NCI-H345 treated with DMSO at 0.1 percent for 48 hours (cell line): ENCODE measurements at regions not wholly inside any gene's neighbourhood (a gene's known extent, or its start where the extent isn't known, plus 50 kb on each side); places are given as distances from the start of the nearest gene placed in this dataset.
"Not testable (repeated sequence)": the region's sequence is repeated elsewhere in the genome, so short reads cannot be mapped to it uniquely, and the experiment has no call there.

Source experiments
- DNase-seq: peaks from one replicate; lab custom pipeline; 2025; ENCODE audit not compliant: unreplicated experiment; lab: John Stamatoyannopoulos, UW

DNA sequence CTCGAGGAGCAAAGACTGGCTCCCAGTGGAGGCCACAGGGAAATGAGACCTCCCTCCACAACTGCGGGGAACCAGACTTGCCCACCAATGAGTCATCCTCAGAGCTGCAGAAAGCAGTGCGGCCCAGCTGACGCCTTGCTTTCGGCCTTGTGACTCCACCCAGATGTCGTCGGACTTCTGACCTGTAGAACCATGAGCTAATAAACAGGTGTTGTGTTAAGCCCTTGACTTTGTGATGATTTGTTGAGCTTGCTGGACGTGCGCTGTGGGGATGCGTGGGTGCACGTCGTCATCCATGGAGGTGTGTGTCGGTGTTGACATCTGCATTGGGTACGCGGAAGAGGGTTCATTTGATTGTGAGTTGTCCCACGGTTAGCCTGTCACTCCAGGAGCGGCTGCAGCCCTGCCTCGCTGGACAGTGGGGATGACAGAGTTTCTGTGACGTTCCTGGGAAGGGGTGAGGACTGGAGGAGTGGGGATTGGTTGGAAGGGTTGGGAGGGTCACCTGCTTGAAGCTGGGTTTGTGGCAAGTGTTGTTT is 154.1 kb downstream of the SH3BP4 start:
- DNase-seq, result no peak

DNA sequence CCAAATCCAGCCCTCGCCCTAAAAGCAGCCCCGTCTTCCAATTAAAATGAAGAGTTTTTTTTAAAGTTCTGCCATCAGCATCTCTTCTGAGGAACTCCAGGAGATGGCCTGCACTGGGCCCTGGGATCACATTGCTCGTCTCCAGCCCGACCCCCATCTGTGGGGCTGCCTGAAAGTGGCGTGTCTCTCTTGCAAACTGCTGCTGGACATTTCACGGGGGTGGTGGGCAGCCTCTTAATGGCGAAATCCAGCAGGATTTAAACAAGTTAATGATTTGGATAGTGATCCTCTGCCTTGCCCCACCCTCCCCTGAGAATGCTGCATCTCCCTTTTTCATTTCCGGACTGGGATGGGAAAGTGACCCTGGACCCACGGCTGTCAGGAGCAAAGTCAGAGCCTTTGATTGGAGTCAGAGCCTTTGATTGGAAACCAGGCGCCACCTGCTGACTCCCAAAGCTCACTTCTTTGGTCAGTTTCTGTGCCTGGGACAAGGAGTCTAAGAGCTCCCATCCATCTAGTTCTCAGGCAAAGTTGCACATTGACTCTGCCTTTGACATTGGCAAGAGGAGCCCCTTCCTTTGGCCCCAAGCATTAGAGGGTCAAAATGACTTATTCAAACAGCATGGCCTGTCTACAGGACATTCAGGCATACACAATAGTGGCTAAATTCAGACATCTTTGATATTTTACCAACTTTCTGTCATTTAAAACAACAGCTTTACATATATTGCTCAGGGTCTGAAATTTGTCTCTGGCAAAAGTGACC is 155.2 kb downstream of the SH3BP4 start:
- peak; percentile 56 for DNase-seq

DNA sequence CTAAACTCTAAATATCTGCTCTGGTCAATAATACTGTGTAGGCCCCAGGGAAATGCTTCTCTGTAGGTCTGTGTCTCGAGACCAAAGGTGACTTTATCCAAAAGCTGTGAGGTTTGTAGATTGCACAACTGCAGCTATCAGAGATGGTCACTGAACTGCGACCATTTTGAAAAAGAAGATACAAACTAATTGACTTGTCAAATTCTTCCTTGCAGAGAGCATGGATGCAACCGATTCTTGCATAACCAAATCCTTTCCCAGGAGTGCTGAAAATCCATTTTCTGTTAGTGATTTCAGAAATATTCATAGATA is 155.8 kb downstream of the SH3BP4 start:
- no peak for DNase-seq

DNA sequence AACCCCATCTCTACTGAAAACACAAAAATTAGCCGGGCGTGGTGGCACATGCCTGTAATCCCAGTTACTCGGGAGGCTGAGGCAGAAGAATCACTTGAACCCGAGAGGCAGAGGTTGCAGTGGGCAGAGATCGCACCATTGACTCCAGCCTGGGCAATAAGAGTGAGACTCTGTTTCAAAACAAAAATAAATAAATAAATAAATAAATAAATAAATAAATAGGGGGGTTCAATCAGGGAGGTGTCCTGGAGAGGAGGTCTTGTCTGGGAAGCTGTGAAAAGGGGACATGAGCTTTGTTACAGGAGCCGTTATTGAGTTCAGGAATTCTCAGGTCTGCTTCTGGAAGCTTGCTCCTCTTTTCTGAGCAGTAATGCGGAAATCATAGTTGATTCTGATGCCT is 157.7 kb downstream of the SH3BP4 start:
- DNase-seq, result not testable (repeated sequence)

DNA sequence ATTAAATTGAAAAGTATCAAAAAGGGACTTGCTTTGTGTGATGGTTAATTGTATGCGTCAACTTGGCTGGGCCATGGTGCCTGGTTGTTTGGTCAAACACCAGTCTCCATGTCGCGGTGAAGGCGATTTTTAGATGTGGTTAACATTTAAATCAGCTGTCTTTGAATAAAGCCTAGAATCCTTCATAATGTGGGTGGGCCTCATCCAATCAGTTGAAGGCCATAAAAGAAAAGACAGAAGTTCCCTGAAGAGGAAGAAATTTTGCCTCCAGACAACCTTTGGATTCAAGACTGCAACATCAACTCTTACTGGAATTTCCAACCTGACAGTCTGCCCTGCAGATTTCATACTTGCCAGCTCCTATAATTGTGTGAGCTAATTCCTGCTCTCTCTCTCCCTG is 160.5 kb downstream of the SH3BP4 start:
- DNase-seq, result no peak

DNA sequence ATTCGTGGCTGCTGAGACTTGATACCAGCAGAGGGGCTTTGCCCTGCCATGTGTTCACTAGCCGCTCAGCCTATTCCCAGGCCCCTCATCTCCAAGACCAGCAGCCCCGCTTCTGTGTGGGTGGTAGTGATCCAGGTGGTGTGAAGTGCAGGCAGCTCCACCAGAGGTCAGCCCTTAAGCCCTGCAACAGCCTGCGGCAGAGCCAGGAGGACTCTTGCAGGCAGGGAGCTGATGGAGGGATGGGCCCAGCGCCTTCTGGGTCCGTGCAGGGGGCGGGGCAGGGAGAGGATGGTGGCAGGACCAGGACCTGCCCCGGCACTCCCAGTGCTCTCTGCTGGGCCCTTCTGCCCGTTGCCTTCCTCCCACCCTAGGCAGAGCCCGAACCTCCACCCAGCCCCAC is 162.0 kb downstream of the SH3BP4 start:
- no peak for DNase-seq

DNA sequence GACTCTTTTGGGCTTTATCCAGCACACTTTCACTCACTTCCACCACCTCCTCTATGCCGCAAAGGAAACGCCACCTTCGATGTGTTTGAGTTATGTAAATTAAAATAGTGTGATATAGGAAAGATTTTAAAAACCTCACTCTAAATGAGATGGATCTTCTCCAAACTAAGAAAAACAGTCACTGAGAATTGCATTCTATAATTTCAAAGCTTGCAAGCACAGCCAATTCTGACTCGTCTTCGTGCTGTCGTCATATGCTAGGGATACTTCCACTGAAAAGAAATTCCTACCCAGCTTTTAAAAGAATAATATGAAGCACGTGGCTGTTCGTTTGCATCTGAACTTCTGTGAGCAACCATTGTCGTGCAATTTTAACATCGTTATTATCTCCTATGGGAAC is 162.5 kb downstream of the SH3BP4 start:
- DNase-seq, result no peak

DNA sequence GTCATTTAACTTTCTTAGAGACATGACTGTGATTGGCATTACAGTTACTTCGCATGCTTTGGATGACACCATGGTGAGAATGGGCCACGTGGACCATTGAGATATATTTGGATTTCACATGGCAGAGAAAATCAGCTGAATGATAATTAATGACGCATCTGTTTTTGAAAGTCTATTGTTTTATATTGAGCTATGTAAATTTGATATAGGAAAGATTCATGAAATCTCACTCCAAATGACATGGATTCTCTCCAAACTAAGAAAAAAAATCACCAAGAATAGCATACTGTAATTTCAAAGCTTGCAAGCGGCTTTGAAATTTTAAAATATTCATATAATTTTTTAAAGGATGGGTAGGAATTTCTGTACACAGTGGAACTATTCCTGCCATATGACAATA is 163.7 kb downstream of the SH3BP4 start:
- no peak for DNase-seq

DNA sequence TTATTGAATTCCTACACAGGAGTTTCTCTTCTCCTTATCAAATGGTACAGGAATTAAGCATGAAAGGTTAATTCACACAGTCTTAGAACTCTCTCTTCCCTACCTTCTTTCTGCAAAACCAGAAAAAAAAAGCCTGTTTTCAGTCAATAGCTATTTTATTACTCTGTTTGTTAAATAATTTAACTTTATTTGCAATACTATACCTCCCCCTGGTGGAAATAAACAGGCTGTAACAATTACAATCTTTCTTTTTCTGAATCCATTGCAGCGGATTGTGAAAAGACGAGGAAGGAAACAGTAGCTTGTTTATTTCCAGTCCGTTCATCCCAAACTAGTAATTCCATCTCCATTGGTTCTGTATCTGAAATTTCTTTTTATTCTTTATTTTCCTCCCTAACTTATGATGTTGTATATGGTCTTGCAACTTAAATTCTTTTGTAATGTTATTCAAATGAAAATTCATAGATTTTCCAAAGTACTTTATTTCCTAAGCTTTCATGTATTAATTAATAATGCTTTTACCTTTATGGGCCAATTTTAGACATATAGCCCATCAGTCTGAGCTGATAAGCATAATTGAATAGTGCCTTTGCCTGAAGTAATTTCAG is 165.2 kb downstream of the SH3BP4 start:
- peak; percentile 69 for DNase-seq

DNA sequence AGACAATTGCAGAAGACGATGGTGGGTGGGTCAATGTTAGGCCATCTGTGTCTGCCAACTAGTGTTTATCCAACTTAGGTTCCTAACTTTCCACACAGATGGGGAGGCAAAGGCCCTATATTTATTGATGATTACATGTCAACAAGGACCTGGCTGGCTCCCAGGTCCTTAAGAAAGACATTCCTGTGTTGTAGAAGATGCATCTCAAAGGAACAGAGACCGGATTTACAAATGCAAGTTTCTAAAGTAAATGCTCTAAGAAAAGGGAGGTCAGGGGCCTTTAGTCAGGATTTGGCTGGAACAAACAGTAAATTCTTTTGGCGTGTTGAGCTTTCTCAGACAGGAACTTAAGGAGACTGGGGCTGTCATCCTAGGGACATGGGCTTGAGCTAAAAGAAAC is 175.0 kb downstream of the SH3BP4 start:
- no peak for DNase-seq

DNA sequence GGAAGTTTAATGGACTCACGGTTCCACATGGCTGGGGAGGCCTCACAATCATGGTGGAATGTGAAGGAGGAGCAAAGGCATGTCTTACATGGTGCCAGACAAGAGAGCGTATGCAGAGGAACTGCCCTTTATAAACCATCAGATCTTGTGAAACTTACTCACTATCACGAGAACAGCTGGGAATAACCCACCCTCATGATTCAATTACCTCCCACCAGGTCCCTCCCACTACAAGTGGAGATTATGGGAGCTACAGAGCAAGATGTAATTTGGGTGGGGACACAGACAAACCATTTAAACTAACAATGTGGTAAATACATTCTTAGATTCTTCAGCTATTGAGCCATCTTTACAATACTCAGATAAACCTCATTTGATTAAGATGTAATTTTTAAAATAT is 176.1 kb downstream of the SH3BP4 start:
- DNase-seq, result no peak

DNA sequence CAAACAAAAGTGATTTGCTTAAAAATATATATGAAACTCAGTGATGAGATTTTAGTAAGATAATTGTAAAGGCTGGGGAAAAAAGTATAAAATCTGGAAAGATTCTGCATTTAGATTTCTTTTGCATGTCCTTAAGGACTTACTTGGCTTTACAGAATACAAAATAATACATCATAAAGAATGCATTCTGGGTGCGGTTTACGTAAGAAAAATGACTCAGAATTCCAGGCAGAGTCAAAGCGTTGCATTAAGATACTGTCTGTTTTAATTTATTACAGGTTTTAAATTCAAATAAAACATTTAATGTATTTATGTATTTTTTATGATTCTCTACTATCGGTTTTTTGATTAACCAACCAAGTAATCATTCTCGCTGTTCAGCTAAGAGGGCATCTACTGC is 178.0 kb downstream of the SH3BP4 start:
- DNase-seq, result no peak

DNA sequence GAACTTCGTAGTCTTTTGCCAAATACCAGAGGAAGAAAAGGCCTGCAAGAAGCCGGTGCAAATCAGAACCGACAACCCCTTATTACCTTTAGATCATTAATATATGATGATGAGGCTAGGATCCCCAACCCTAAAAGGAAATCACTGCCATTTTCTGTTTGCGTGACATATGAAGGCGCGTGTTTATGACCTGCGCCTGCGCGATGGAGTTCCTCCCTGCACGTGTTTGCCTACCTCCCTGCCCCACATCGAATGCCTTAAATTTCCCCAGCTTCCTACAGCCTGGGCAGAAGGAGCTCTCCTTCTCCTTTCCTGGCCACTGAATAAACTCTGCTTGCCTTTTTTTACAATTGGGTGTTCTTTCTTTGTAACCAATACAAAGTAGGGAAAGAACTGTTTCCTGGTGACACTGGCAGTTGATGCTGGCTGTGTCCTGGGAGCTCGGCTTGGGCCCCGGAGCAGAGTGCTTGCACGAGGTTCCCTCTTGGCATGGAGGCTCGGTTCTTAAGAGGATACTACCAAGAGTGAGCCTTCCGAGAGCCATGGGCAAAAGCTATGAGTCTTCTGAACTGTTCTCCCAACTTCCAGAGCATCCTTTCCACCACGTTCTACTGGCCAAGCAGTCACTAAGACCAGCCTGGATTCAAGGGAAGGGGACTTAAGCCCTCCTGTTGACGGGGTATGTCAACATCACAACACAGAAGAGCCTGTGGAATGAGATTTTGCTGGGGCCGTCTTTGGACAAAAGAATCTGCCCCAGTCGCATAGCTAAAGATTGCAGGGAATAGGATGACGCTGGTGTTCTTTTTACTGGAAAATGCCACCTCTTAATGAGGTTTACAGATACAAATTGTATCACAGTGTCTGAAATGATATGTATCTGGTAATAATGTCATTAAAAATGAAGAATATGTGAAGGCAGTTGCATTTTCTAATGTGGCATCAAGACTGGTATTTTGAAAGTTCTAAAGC is 179.8 kb downstream of the SH3BP4 start:
- no peak for DNase-seq

DNA sequence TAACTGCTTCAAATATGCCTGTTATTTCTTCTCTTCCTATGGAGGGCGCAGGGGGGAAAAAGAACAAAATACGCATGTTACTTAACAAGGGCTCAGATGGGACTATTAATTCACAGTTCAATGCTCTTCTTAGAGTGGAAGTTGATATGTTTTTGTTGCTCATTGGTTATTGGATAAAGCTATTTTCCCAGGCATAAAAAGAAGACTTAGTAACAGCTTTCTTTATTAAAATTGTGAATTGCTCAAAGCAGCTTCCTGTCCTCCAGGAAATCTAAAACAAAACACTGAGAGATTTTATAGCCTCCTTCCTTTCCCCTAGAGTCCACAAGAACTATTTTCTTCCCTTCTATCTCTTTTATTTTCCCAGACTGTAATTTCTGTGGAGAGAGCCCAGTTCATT is 180.8 kb downstream of the SH3BP4 start:
- no peak for DNase-seq

DNA sequence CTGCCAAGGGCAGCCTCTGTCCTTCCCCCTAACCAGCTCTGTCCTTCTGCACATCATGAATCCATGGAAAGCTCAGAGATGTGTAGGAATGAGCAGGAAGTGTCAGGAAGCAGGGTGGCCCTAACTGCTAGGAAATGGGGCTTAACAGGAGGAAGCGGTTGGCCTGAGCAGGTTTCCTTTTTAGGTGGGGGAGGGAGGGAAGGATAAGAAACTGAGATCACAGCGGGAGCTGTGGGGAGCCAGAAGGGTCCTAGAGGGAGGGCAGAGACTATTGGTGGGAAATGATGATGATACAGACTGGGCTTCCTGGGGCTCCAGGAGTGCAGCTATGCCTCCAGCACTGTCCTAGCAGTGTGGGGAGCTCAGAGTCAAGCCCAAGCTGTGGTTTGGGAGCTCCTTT is 182.0 kb downstream of the SH3BP4 start:
- no peak for DNase-seq

DNA sequence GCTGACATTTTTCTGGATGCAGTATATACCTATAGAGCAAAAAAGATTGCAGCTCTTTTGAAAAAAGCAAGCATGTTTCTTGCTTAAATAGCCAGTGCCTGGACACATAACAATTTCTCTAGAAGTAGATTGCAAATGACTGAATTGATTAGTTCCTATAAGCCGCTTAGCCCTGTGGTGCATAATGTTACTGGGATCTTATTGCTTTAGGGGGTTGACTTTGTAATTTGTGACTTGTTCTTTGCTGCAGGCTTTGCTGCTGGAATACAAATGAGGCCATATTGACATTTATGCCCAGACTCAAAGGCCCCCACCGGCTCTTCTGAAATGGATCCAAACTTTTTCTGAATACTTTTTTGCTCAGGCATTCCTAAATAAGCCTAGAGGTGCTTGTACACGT is 182.6 kb downstream of the SH3BP4 start:
- DNase-seq, result no peak

DNA sequence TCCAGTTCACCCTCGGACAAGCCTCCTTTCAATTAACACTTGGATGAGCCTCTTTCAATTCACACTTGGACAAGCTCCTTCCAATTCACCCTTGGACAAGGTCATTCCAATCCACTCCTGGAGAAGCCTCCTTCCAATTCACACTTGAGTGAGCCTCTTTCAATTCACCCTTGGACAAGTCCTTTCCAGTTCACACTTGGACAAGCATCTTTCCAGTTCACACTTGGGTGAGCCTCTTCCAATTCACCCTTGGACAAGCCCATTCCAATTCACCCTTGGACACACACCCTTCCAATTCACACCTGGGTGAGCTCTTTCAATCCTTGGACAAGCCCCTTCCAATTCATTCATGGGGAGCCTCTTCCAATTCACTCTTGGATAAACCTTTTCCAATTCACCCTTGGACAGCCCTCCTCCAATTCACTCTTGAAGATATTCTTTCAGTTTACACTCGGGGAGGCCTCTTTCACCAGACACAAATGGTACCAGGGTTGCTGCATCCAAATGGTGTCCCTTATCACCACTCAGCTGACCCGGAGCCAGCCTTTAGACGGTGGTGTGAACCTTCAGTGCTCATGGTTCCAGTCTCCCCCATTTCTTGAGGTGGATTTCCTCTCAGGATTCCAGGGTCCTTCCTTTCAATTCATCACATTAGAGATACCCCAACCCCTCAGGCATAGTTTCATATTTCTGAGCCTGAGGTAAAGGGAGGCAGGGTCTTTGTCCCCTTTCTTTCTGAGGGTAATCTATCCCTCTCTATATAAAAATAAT is 183.6 kb downstream of the SH3BP4 start:
- no peak for DNase-seq

DNA sequence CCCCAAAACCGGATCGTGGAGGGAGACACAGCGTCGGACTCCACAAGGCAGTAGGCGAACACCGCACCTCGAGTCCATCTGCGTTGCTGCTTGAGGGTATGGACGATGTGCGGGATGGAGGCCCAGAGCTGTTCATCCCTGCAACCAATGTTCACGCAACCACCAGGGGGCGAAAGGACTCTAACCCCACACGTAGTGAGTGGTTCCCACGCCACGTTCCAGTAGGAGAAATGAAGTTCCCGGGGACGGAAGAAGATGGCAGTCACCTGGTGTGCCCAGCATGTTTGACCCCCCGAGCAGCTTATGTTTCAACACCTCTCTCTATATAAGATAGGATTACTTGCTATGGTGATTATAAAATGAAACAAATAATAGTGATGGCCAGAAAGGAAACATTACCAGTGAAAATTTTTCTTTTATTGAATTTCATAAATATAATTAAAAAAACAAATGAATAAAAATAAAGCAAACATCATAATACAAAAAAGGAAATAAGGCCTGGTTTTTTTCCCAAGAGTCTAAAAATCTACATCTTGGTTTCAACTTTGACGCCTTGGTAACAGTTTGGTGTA is 184.3 kb downstream of the SH3BP4 start:
- peak; percentile 22 for DNase-seq

DNA sequence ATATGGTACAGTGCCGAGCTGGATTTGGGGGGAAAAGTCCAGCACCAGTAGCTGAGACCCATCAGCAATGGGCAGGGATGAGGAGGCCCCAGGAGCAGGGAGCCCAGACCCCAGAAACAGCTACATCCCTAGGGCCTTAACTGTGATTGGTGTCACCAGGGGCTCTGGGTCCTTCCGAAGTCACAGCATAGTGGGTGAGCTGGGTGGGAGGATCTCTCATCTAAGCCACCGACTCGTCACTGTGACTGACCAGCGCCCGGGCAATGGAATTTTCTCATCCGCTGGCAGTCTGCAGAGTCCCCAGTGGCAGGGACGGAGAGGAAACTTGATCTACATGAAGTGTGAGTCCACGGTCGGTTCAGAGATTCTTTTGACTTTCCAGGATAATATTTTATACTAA is 186.5 kb downstream of the SH3BP4 start:
- DNase-seq, result no peak

DNA sequence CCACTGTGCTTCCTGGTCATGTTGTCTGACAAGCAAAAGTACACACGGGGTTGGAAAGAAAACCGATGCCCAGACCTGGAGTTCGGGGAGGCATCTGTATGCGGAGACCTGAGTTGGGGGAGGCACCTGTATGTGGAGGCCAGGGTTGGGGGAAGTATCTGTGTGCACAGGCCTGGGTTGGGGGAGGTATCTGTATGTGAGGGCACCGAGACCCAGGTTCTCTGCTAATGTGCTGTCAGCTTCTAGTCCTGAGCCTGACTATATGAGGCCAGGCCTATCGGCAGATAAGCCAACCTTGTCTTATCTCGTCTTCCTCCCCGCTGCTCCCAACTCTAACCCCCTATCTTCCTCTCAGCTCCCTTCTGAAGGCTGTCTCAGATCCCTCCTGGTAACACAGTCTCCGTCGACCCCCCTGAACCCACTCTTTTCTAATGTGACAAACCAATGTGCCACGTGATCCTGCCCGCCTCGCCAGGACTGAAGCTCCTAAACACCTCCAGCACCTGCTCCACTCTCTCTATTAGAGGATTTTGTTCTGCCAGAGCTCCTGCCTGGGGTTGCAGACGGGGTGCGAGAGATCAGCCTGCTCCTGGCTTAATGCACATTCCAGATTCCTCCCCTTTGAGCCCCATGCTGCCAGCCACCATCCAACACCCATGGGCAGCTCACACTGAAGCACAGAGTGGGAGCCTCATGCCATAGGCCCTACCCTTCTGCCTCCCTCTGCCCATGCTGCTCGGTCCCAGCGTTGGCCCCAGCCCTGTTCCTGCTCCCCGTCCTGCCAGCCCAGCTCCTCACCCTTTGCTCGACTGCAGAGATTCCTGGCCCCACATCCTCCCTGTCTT is 188.4 kb downstream of the SH3BP4 start:
- no peak for DNase-seq
